SK-N-SH treated with all-trans-retinoic acid at 6 μM for 48 hours (cell line): ENCODE measurements at regions not wholly inside any gene's neighbourhood (a gene's known extent, or its start where the extent isn't known, plus 50 kb on each side); places are given as distances from the start of the nearest gene placed in this dataset.

ENCODE experiments used
- ARNTL ChIP-seq: fragments of 450-650 bp; formaldehyde crosslinking; IDR thresholded peaks from 2 replicates; pipeline ENCODE4 v1.5.0; 2020; ENCODE audit warnings: low read depth, mild to moderate bottlenecking, moderate library complexity, borderline replicate concordance
- ESRRG ChIP-seq: fragments of 250-450 bp; sonication (Bioruptor Pico); IDR thresholded peaks from 2 replicates; pipeline ENCODE4 v1.6.1; 2021; ENCODE audit warnings: mild to moderate bottlenecking
- PPARA ChIP-seq: fragments of 250-450 bp; sonication (Bioruptor Pico); IDR thresholded peaks from 2 replicates; pipeline ENCODE4 v1.5.0; 2020; ENCODE audit warnings: mild to moderate bottlenecking, borderline replicate concordance
- RARB ChIP-seq: fragments of 250-450 bp; sonication (Bioruptor Pico); IDR thresholded peaks from 2 replicates; pipeline ENCODE4 v1.8.0; 2021; ENCODE audit warnings: mild to moderate bottlenecking, moderate library complexity
- TCF4 ChIP-seq: fragments of 250-450 bp; sonication (Bioruptor Pico); IDR thresholded peaks from 2 replicates; pipeline ENCODE4 v1.8.0; 2021; ENCODE audit warnings: mild to moderate bottlenecking, moderate library complexity, borderline replicate concordance
- ZFP30 ChIP-seq: fragments of 450-650 bp; formaldehyde crosslinking; IDR thresholded peaks from 2 replicates; pipeline ENCODE4 v1.5.0; 2022; ENCODE audit warnings: mild to moderate bottlenecking, moderate library complexity
- ZNF70 ChIP-seq: fragments of 450-650 bp; formaldehyde crosslinking; IDR thresholded peaks from 2 replicates; pipeline ENCODE4 v1.5.0; 2020; ENCODE audit warnings: mild to moderate bottlenecking, moderate library complexity
- ZNF8 ChIP-seq: fragments of 450-650 bp; formaldehyde crosslinking; IDR thresholded peaks from 2 replicates; pipeline ENCODE4 v1.5.0; 2020; ENCODE audit warnings: mild to moderate bottlenecking, moderate library complexity
- TF ChIP-seq, protein P1 (sequence below): fragments of 250-450 bp; sonication (Bioruptor Pico); IDR thresholded peaks from 2 replicates; pipeline ENCODE4 v1.8.0; 2020; ENCODE audit warnings: mild to moderate bottlenecking, moderate library complexity, borderline replicate concordance
- TF ChIP-seq, protein P2 (sequence below): fragments of 250-450 bp; sonication (Bioruptor Pico); IDR thresholded peaks from 2 replicates; pipeline ENCODE4 v1.5.0; 2020; ENCODE audit warnings: mild to moderate bottlenecking, moderate library complexity

DNA sequence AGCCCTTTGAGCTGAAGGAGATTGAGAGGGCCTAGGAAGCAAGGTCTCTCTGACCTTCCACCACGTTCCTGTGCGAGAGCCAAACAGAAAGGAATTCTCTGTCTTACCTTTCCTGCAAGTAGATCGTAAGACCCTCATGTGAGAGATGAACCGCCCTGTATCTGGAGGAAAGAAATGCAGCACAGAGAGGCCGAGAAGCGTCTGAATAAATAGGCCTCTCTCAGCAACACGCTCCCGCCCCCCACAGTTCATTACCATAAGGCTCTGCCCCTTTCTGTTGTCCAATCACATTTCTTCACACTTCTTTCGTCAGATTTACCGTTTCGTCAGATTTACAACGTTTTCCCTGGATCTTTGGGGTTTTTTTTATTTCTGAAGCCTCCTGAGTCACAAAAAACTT is 90.3 kb downstream of the BLID start:
- TF ChIP-seq ZNF70 (CRISPR knock-in tag): no peak
- TF ChIP-seq ZFP30 (CRISPR knock-in tag): no peak
- TF ChIP-seq ARNTL (CRISPR knock-in tag): no peak
- no peak for TF ChIP-seq ESRRG (CRISPR knock-in tag)
- no peak for TF ChIP-seq PPARA (CRISPR knock-in tag)
- TF ChIP-seq TCF4: no peak
- TF ChIP-seq, protein P1, sequence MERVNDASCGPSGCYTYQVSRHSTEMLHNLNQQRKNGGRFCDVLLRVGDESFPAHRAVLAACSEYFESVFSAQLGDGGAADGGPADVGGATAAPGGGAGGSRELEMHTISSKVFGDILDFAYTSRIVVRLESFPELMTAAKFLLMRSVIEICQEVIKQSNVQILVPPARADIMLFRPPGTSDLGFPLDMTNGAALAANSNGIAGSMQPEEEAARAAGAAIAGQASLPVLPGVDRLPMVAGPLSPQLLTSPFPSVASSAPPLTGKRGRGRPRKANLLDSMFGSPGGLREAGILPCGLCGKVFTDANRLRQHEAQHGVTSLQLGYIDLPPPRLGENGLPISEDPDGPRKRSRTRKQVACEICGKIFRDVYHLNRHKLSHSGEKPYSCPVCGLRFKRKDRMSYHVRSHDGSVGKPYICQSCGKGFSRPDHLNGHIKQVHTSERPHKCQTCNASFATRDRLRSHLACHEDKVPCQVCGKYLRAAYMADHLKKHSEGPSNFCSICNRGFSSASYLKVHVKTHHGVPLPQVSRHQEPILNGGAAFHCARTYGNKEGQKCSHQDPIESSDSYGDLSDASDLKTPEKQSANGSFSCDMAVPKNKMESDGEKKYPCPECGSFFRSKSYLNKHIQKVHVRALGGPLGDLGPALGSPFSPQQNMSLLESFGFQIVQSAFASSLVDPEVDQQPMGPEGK (CRISPR knock-in tag): no peak
- TF ChIP-seq RARB (CRISPR knock-in tag): no peak
- no peak for TF ChIP-seq ZNF8
- TF ChIP-seq, protein P2, sequence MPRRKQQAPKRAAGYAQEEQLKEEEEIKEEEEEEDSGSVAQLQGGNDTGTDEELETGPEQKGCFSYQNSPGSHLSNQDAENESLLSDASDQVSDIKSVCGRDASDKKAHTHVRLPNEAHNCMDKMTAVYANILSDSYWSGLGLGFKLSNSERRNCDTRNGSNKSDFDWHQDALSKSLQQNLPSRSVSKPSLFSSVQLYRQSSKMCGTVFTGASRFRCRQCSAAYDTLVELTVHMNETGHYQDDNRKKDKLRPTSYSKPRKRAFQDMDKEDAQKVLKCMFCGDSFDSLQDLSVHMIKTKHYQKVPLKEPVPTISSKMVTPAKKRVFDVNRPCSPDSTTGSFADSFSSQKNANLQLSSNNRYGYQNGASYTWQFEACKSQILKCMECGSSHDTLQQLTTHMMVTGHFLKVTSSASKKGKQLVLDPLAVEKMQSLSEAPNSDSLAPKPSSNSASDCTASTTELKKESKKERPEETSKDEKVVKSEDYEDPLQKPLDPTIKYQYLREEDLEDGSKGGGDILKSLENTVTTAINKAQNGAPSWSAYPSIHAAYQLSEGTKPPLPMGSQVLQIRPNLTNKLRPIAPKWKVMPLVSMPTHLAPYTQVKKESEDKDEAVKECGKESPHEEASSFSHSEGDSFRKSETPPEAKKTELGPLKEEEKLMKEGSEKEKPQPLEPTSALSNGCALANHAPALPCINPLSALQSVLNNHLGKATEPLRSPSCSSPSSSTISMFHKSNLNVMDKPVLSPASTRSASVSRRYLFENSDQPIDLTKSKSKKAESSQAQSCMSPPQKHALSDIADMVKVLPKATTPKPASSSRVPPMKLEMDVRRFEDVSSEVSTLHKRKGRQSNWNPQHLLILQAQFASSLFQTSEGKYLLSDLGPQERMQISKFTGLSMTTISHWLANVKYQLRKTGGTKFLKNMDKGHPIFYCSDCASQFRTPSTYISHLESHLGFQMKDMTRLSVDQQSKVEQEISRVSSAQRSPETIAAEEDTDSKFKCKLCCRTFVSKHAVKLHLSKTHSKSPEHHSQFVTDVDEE: no peak
